ENCODE measurements at regions not wholly inside any gene's neighbourhood (a gene's known extent, or its start where the extent isn't known, plus 50 kb on each side); places are given as distances from the start of the nearest gene placed in this dataset.

GRCh38 chr9:81264516-81264915, 424.8 kb downstream of the TLE1 start:
- no peak overlapping the region for H3K27ac Mint-ChIP-seq
- DNase-seq (ENCODE audit: low spot score in 2 of 2) = no peak
- no peak for ATAC-seq
- H3K36me3 Mint-ChIP-seq = no peaks in the 10 kb centered on the region
- H3K4me1 Mint-ChIP-seq = no peaks in the 10 kb centered on the region
- peaks cover 8% of the 10 kb centered on the region for H3K9me3 Mint-ChIP-seq
- no peak overlapping the region for H3K4me3 Mint-ChIP-seq

GRCh38 chr9:81259896-81260295, 429.5 kb downstream of the TLE1 start:
- Mint-ChIP-seq H3K4me1 (no peaks in the 10 kb centered on the region), H3K4me3 (no peak overlapping the region), H3K36me3 (no peaks in the 10 kb centered on the region), H3K9me3 (peaks cover 4% of the 10 kb centered on the region), H3K27ac (no peak overlapping the region)
- ATAC-seq (no peak), DNase-seq (ENCODE audit: low spot score in 2 of 2) (no peak)

- no peak overlapping the region for H3K27ac Mint-ChIP-seq
- no peaks in the 10 kb centered on the region for H3K4me1 Mint-ChIP-seq
- H3K36me3 Mint-ChIP-seq = no peaks in the 10 kb centered on the region
- H3K4me3 Mint-ChIP-seq = no peak overlapping the region
- ATAC-seq = no peak
- H3K9me3 Mint-ChIP-seq = peaks cover 8% of the 10 kb centered on the region
- no peak for DNase-seq (ENCODE audit: low spot score in 2 of 2)
Observed at GRCh38 chr9:81256368-81256767, 433.0 kb downstream of the TLE1 start.

GRCh38 chr9:81250606-81251005, 438.7 kb downstream of the TLE1 start:
- no peaks in the 10 kb centered on the region for H3K4me1 Mint-ChIP-seq
- H3K27ac Mint-ChIP-seq = no peak overlapping the region
- H3K9me3 Mint-ChIP-seq = peaks cover 4% of the 10 kb centered on the region
- no peak overlapping the region for H3K4me3 Mint-ChIP-seq
- no peaks in the 10 kb centered on the region for H3K36me3 Mint-ChIP-seq
- no peak for DNase-seq (ENCODE audit: low spot score in 2 of 2)
- no peak for ATAC-seq

GRCh38 chr9:81250041-81250440, 439.3 kb downstream of the TLE1 start:
- H3K36me3 Mint-ChIP-seq = no peaks in the 10 kb centered on the region
- H3K4me1 Mint-ChIP-seq = no peaks in the 10 kb centered on the region
- DNase-seq (ENCODE audit: low spot score in 2 of 2) (no peak), ATAC-seq (no peak)
- no peak overlapping the region for H3K4me3 Mint-ChIP-seq
- no peak overlapping the region for H3K27ac Mint-ChIP-seq
- H3K9me3 Mint-ChIP-seq = peaks cover 4% of the 10 kb centered on the region

- Mint-ChIP-seq H3K9me3 (no peaks in the 10 kb centered on the region), H3K27ac (no peak overlapping the region), H3K4me1 (no peaks in the 10 kb centered on the region), H3K4me3 (no peak overlapping the region), H3K36me3 (no peaks in the 10 kb centered on the region)
- ATAC-seq = no peak
- DNase-seq (ENCODE audit: low spot score in 2 of 2) = no peak
Observed at GRCh38 chr9:81245254-81245956, 443.9 kb downstream of the TLE1 start.

GRCh38 chr9:81244631-81245030, 444.7 kb downstream of the TLE1 start:
- no peak for DNase-seq (ENCODE audit: low spot score in 2 of 2)
- Mint-ChIP-seq H3K4me1 (no peaks in the 10 kb centered on the region), H3K9me3 (no peaks in the 10 kb centered on the region), H3K36me3 (no peaks in the 10 kb centered on the region), H3K27ac (no peak overlapping the region), H3K4me3 (no peak overlapping the region)
- no peak for ATAC-seq

- Mint-ChIP-seq H3K4me3 (no peak overlapping the region), H3K27ac (no peak overlapping the region), H3K36me3 (no peaks in the 10 kb centered on the region), H3K4me1 (no peaks in the 10 kb centered on the region), H3K9me3 (no peaks in the 10 kb centered on the region)
- no peak for DNase-seq (ENCODE audit: low spot score in 2 of 2)
- ATAC-seq = no peak
Observed at GRCh38 chr9:81242866-81243265, 446.5 kb downstream of the TLE1 start.

GRCh38 chr9:81239388-81239787, 450.0 kb downstream of the TLE1 start:
- Mint-ChIP-seq H3K9me3 (peaks cover 5% of the 10 kb centered on the region), H3K27ac (no peak overlapping the region), H3K36me3 (no peaks in the 10 kb centered on the region), H3K4me1 (no peaks in the 10 kb centered on the region), H3K4me3 (no peak overlapping the region)
- ATAC-seq = no peak
- DNase-seq (ENCODE audit: low spot score in 2 of 2) = no peak

GRCh38 chr9:81237565-81238231, 451.6 kb downstream of the TLE1 start:
- Mint-ChIP-seq H3K4me1 (no peaks in the 10 kb centered on the region), H3K4me3 (no peak overlapping the region), H3K9me3 (peaks cover 5% of the 10 kb centered on the region), H3K27ac (no peak overlapping the region), H3K36me3 (no peaks in the 10 kb centered on the region)
- DNase-seq (ENCODE audit: low spot score in 2 of 2) = no peak
- ATAC-seq = no peak

- Mint-ChIP-seq H3K27ac (no peak overlapping the region), H3K36me3 (no peaks in the 10 kb centered on the region)
- no peak for DNase-seq (ENCODE audit: low spot score in 2 of 2)
Observed at GRCh38 chr9:81234924-81235610, 454.3 kb downstream of the TLE1 start.

GRCh38 chr9:81231011-81231410, 458.3 kb downstream of the TLE1 start:
- H3K4me3 Mint-ChIP-seq = no peak overlapping the region
- H3K27ac Mint-ChIP-seq = no peak overlapping the region
- H3K4me1 Mint-ChIP-seq = no peaks in the 10 kb centered on the region
- ATAC-seq (no peak), DNase-seq (ENCODE audit: low spot score in 2 of 2) (no peak)
- H3K36me3 Mint-ChIP-seq = no peaks in the 10 kb centered on the region
- H3K9me3 Mint-ChIP-seq = peaks cover 5% of the 10 kb centered on the region

More at GRCh38 chr9:81234924-81235610, 454.3 kb downstream of the TLE1 start:
- Mint-ChIP-seq H3K9me3 (peaks cover 5% of the 10 kb centered on the region), H3K4me3 (no peak overlapping the region), H3K4me1 (no peaks in the 10 kb centered on the region)
- ATAC-seq = no peak

- no peaks in the 10 kb centered on the region for H3K36me3 Mint-ChIP-seq
- no peak for DNase-seq (ENCODE audit: low spot score in 2 of 2)
- no peaks in the 10 kb centered on the region for H3K4me1 Mint-ChIP-seq
- H3K27ac Mint-ChIP-seq = no peak overlapping the region
- H3K9me3 Mint-ChIP-seq = no peaks in the 10 kb centered on the region
- H3K4me3 Mint-ChIP-seq = no peak overlapping the region
- no peak for ATAC-seq
Observed at GRCh38 chr9:81227507-81228245, 461.7 kb downstream of the TLE1 start.

- no peak for DNase-seq (ENCODE audit: low spot score in 2 of 2)
- Mint-ChIP-seq H3K4me3 (no peak overlapping the region), H3K4me1 (no peaks in the 10 kb centered on the region)
Observed at GRCh38 chr9:81225596-81225995, 463.8 kb downstream of the TLE1 start.

More at GRCh38 chr9:81225596-81225995, 463.8 kb downstream of the TLE1 start:
- Mint-ChIP-seq H3K36me3 (no peaks in the 10 kb centered on the region), H3K9me3 (no peaks in the 10 kb centered on the region), H3K27ac (no peak overlapping the region)
- ATAC-seq = no peak

Data from stimulated activated effector memory CD8-positive, alpha-beta T cell treated with anti-CD3 and anti-CD28 coated beads, Interleukin-12 subunit alpha, Interleukin-12 subunit beta, amount 100 ng/mL, for 72 hours (primary cell).